ENCODE measurements at regions not wholly inside any gene's neighbourhood (a gene's known extent, or its start where the extent isn't known, plus 50 kb on each side); places are given as distances from the start of the nearest gene placed in this dataset.
"Not testable (repeated sequence)": the region's sequence is repeated elsewhere in the genome, so short reads cannot be mapped to it uniquely, and the experiment has no call there.

DNA sequence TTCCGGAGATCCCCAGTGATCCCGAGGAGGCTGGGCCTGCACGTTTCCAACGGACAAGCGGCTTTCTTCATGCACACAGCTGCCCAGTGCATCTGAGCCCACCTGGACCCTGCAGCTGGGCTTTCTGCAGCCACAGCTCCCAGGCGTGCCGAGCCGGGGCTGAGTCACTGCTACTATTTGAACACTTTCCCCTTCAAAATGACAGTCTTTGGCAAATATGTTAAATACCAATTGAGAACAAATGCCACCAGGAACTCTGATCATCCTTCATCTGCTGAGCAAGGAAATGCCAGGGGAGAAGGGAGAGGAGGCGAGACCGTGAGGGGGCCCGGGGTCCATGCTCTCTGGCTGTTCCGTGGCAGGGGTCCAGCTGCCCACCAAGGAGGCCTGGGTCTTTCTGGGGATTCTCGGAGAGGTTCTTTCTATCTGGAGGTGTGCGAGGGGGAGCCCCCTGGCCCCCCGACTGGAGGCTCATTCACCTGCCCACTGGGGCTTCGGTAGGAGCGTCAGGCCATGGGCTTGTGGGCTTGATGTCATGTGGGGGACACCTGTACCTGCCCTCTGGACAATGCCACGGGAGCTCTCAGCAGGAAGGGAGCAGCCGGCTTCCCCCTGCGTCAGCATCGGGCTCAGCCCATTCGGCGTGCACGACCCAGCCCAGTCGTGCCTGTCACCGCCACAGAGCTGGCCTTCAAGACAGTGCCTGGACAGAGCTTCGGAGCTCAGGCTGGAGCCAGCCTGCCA lies 159.6 kb downstream of the CTTN start:
- no peak for FAIRE-seq
- Histone ChIP-seq H3K9ac (ENCODE audit: low read length) (no peak overlapping the region), H3K4me3 (ENCODE audit: insufficient read depth, low read depth, low read length) (no peak overlapping the region), H3K27me3 (ENCODE audit: insufficient read depth, low read length) (no peaks in the 10 kb centered on the region), H3K36me3 (ENCODE audit: insufficient read depth, low read length) (no peaks in the 10 kb centered on the region), H3K9me3 (ENCODE audit: insufficient read depth, low read depth, low read length) (no peaks in the 10 kb centered on the region), H2AFZ (ENCODE audit: low read depth, low read length) (no peak overlapping the region), H3K27ac (ENCODE audit: low read depth, low read length) (no peak overlapping the region), H4K20me1 (ENCODE audit: insufficient read depth, low read length) (no peaks in the 10 kb centered on the region), H3K4me2 (ENCODE audit: low read length) (no peak overlapping the region), H3K4me1 (ENCODE audit: insufficient read depth, low read length) (peaks cover 14% of the 10 kb centered on the region), H3K79me2 (ENCODE audit: insufficient read depth, low read length) (no peaks in the 10 kb centered on the region)
- no peaks in the 10 kb centered on the region for H3K36me3 Mint-ChIP-seq (ENCODE audit: low read depth, unreplicated experiment)
- peaks cover 32% of the 10 kb centered on the region for H3K27me3 Mint-ChIP-seq (ENCODE audit: low read depth, unreplicated experiment)
- no peak overlapping the region for H3K4me3 Mint-ChIP-seq (ENCODE audit: unreplicated experiment)
- peak; percentile 23 for DNase-seq (ENCODE audit: low read depth)
- TF ChIP-seq, protein P1, sequence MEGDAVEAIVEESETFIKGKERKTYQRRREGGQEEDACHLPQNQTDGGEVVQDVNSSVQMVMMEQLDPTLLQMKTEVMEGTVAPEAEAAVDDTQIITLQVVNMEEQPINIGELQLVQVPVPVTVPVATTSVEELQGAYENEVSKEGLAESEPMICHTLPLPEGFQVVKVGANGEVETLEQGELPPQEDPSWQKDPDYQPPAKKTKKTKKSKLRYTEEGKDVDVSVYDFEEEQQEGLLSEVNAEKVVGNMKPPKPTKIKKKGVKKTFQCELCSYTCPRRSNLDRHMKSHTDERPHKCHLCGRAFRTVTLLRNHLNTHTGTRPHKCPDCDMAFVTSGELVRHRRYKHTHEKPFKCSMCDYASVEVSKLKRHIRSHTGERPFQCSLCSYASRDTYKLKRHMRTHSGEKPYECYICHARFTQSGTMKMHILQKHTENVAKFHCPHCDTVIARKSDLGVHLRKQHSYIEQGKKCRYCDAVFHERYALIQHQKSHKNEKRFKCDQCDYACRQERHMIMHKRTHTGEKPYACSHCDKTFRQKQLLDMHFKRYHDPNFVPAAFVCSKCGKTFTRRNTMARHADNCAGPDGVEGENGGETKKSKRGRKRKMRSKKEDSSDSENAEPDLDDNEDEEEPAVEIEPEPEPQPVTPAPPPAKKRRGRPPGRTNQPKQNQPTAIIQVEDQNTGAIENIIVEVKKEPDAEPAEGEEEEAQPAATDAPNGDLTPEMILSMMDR (IDR thresholded peaks at IDR 0.05; ENCODE audit: insufficient read depth, low read depth, low read length), result no peak
- no peak for TF ChIP-seq EZH2 (IDR thresholded peaks at IDR 0.05; ENCODE audit: insufficient read depth, low read length)
- H3K9me3 Mint-ChIP-seq (ENCODE audit: unreplicated experiment), result peaks cover 2% of the 10 kb centered on the region
- H3K27ac Mint-ChIP-seq (ENCODE audit: unreplicated experiment), result no peak overlapping the region
- H3K4me1 Mint-ChIP-seq (ENCODE audit: low read depth, unreplicated experiment), result peaks cover 12% of the 10 kb centered on the region

DNA sequence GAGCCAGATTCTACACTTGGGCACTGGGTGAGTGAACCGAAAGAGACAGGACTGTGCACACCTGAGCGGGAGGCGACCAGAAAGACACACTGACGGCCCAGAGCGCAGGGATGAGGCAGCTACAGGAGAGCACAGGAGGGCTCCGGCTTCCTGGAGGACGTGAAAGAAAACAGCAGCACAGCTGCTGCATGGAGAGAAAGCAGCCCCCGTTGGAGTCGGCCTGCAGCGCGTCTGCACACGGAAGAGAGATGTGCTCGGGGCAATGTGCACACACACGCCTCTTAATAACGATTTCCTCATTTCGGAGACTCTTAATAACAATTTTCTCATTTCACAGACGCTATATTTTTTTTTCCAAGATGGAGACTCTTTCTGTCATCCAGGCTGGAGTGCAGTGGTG lies 160.4 kb downstream of the CTTN start:
- DNase-seq (ENCODE audit: low read depth) (no peak), FAIRE-seq (no peak)
- H2AFZ ChIP-seq (ENCODE audit: low read depth, low read length), result no peak overlapping the region
- H3K27ac ChIP-seq (ENCODE audit: low read depth, low read length), result no peak overlapping the region
- H3K27me3 Mint-ChIP-seq (ENCODE audit: low read depth, unreplicated experiment), result peaks cover 32% of the 10 kb centered on the region
- H3K9ac ChIP-seq (ENCODE audit: low read length), result no peak overlapping the region
- H3K27ac Mint-ChIP-seq (ENCODE audit: unreplicated experiment), result no peak overlapping the region
- peaks cover 12% of the 10 kb centered on the region for H3K4me1 Mint-ChIP-seq (ENCODE audit: low read depth, unreplicated experiment)
- peaks cover 2% of the 10 kb centered on the region for H3K9me3 Mint-ChIP-seq (ENCODE audit: unreplicated experiment)
- no peak overlapping the region for H3K4me2 ChIP-seq (ENCODE audit: low read length)
- no peaks in the 10 kb centered on the region for H3K27me3 ChIP-seq (ENCODE audit: insufficient read depth, low read length)
- H3K4me3 ChIP-seq (ENCODE audit: insufficient read depth, low read depth, low read length), result no peak overlapping the region
- no peaks in the 10 kb centered on the region for H3K36me3 ChIP-seq (ENCODE audit: insufficient read depth, low read length)
- no peak for TF ChIP-seq EZH2 (IDR thresholded peaks at IDR 0.05; ENCODE audit: insufficient read depth, low read length)
- TF ChIP-seq, protein P1 (IDR thresholded peaks at IDR 0.05; ENCODE audit: insufficient read depth, low read depth, low read length), result no peak
- no peaks in the 10 kb centered on the region for H3K9me3 ChIP-seq (ENCODE audit: insufficient read depth, low read depth, low read length)
- no peaks in the 10 kb centered on the region for H4K20me1 ChIP-seq (ENCODE audit: insufficient read depth, low read length)
- no peaks in the 10 kb centered on the region for H3K36me3 Mint-ChIP-seq (ENCODE audit: low read depth, unreplicated experiment)
- H3K4me1 ChIP-seq (ENCODE audit: insufficient read depth, low read length), result peaks cover 9% of the 10 kb centered on the region
- no peak overlapping the region for H3K4me3 Mint-ChIP-seq (ENCODE audit: unreplicated experiment)
- H3K79me2 ChIP-seq (ENCODE audit: insufficient read depth, low read length), result no peaks in the 10 kb centered on the region

GRCh38 chr11:70559516-70559915 lies 161.2 kb downstream of the CTTN start:
- H3K36me3 ChIP-seq (ENCODE audit: insufficient read depth, low read length), result no peaks in the 10 kb centered on the region
- no peak for TF ChIP-seq EZH2 (IDR thresholded peaks at IDR 0.05; ENCODE audit: insufficient read depth, low read length)
- TF ChIP-seq, protein P1 (IDR thresholded peaks at IDR 0.05; ENCODE audit: insufficient read depth, low read depth, low read length), result no peak
- Mint-ChIP-seq H3K27ac (ENCODE audit: unreplicated experiment) (no peak overlapping the region), H3K4me3 (ENCODE audit: unreplicated experiment) (no peak overlapping the region), H3K36me3 (ENCODE audit: low read depth, unreplicated experiment) (no peaks in the 10 kb centered on the region), H3K27me3 (ENCODE audit: low read depth, unreplicated experiment) (peaks cover 32% of the 10 kb centered on the region), H3K9me3 (ENCODE audit: unreplicated experiment) (peaks cover 2% of the 10 kb centered on the region), H3K4me1 (ENCODE audit: low read depth, unreplicated experiment) (peaks cover 12% of the 10 kb centered on the region)
- no peaks in the 10 kb centered on the region for H3K27me3 ChIP-seq (ENCODE audit: insufficient read depth, low read length)
- no peak for DNase-seq (ENCODE audit: low read depth)
- peaks cover 6% of the 10 kb centered on the region for H3K4me1 ChIP-seq (ENCODE audit: insufficient read depth, low read length)
- FAIRE-seq, result no peak
- no peak overlapping the region for H3K27ac ChIP-seq (ENCODE audit: low read depth, low read length)
- H3K9ac ChIP-seq (ENCODE audit: low read length), result no peak overlapping the region
- H2AFZ ChIP-seq (ENCODE audit: low read depth, low read length), result no peak overlapping the region
- no peak overlapping the region for H3K4me2 ChIP-seq (ENCODE audit: low read length)
- H3K4me3 ChIP-seq (ENCODE audit: insufficient read depth, low read depth, low read length), result no peak overlapping the region
- H4K20me1 ChIP-seq (ENCODE audit: insufficient read depth, low read length), result no peaks in the 10 kb centered on the region
- H3K79me2 ChIP-seq (ENCODE audit: insufficient read depth, low read length), result no peaks in the 10 kb centered on the region
- no peaks in the 10 kb centered on the region for H3K9me3 ChIP-seq (ENCODE audit: insufficient read depth, low read depth, low read length)

GRCh38 chr11:70560621-70561020 lies 162.3 kb downstream of the CTTN start:
- H3K27me3 Mint-ChIP-seq (ENCODE audit: low read depth, unreplicated experiment), result peaks cover 32% of the 10 kb centered on the region
- H3K36me3 Mint-ChIP-seq (ENCODE audit: low read depth, unreplicated experiment); H3K9me3 Mint-ChIP-seq (ENCODE audit: unreplicated experiment); H3K9me3 ChIP-seq (ENCODE audit: insufficient read depth, low read depth, low read length); DNase-seq (ENCODE audit: low read depth); H3K9ac ChIP-seq (ENCODE audit: low read length); H3K4me2 ChIP-seq (ENCODE audit: low read length); H3K4me1 Mint-ChIP-seq (ENCODE audit: low read depth, unreplicated experiment); H3K36me3 ChIP-seq (ENCODE audit: insufficient read depth, low read length); H3K4me1 ChIP-seq (ENCODE audit: insufficient read depth, low read length); FAIRE-seq; H3K4me3 ChIP-seq (ENCODE audit: insufficient read depth, low read depth, low read length); H3K27ac ChIP-seq (ENCODE audit: low read depth, low read length); H4K20me1 ChIP-seq (ENCODE audit: insufficient read depth, low read length); H3K27me3 ChIP-seq (ENCODE audit: insufficient read depth, low read length); H3K4me3 Mint-ChIP-seq (ENCODE audit: unreplicated experiment); H2AFZ ChIP-seq (ENCODE audit: low read depth, low read length); H3K79me2 ChIP-seq (ENCODE audit: insufficient read depth, low read length); H3K27ac Mint-ChIP-seq (ENCODE audit: unreplicated experiment): not testable (repeated sequence)
